CD4-positive, CD25-positive, alpha-beta regulatory T cell (primary cell): ENCODE measurements at regions not wholly inside any gene's neighbourhood (a gene's known extent, or its start where the extent isn't known, plus 50 kb on each side); places are given as distances from the start of the nearest gene placed in this dataset.
"Not testable (repeated sequence)": the region's sequence is repeated elsewhere in the genome, so short reads cannot be mapped to it uniquely, and the experiment has no call there.

ENCODE experiments used
- ATAC-seq, 2 donors: fragments of 150-1000 bp; cut with Tn5 transposase; one replicate each; pipeline ENCODE4 v1.10.0; 2021; ENCODE audit warnings: low read depth in 2 of 2, moderate number of reproducible peaks in 2 of 2, moderate library complexity in 1 of 2
- DNase-seq, 3 donors: peaks; one replicate each; pipeline versions ENCODE4 v3.0.0 to v3.0.0-alpha.2; 2012 to 2022; ENCODE audit warnings: mixed read lengths in 1 of 3
- H3K27ac ChIP-seq: one replicate; pipeline ENCODE4 v1.7.0; 2013; ENCODE audit warnings: mild to moderate bottlenecking, low read length; ENCODE audit not compliant: insufficient read depth, poor library complexity, severe bottlenecking
- H3K27me3 ChIP-seq: one replicate; pipeline ENCODE4 v1.7.0; 2013; ENCODE audit warnings: low read length; ENCODE audit not compliant: control insufficient read depth, insufficient read depth
- H3K36me3 ChIP-seq: one replicate; pipeline ENCODE4 v1.7.0; 2013; ENCODE audit warnings: mild to moderate bottlenecking, low read length, moderate library complexity; ENCODE audit not compliant: control insufficient read depth, insufficient read depth
- H3K4me1 ChIP-seq: 2 replicates; pipeline ENCODE4 v1.7.0; 2013; ENCODE audit warnings: mild to moderate bottlenecking, low read length; ENCODE audit not compliant: insufficient read depth, control insufficient read depth, poor library complexity, severe bottlenecking
- H3K4me3 ChIP-seq: one replicate; pipeline ENCODE4 v1.7.0; 2013; ENCODE audit warnings: low read depth, mild to moderate bottlenecking, low read length, moderate library complexity
- H3K9me3 ChIP-seq, 2 experiments: 1 replicate in 1 of 2; 2 replicates in 1 of 2; pipeline ENCODE4 v1.7.0; 2013; ENCODE audit warnings: low read length in 2 of 2, mild to moderate bottlenecking in 1 of 2, moderate library complexity in 1 of 2; ENCODE audit not compliant: control insufficient read depth in 2 of 2
- H3K27ac Mint-ChIP-seq, 3 donors: one replicate each; pipeline ENCODE4 v1.8.0; 2020 to 2022; ENCODE audit warnings: mild to moderate bottlenecking in 3 of 3, mixed read lengths in 3 of 3, moderate library complexity in 2 of 3
- H3K27me3 Mint-ChIP-seq: one replicate; pipeline ENCODE4 v1.8.0; 2022; ENCODE audit warnings: mild to moderate bottlenecking, mixed read lengths
- H3K36me3 Mint-ChIP-seq: one replicate; pipeline ENCODE4 v1.8.0; 2020; ENCODE audit warnings: mixed read lengths
- H3K4me1 Mint-ChIP-seq, 4 donors: one replicate each; pipeline ENCODE4 v1.8.0; 2020 to 2022; ENCODE audit warnings: mixed read lengths in 4 of 4, mild to moderate bottlenecking in 1 of 4
- H3K4me3 Mint-ChIP-seq, 4 donors: one replicate each; pipeline ENCODE4 v1.8.0; 2020 to 2022; ENCODE audit warnings: mild to moderate bottlenecking in 4 of 4, mixed read lengths in 4 of 4, moderate library complexity in 3 of 4
- H3K9me3 Mint-ChIP-seq, 7 donors: one replicate each; pipeline ENCODE4 v1.8.0; 2020 to 2022; ENCODE audit warnings: mixed read lengths in 7 of 7, mild to moderate bottlenecking in 3 of 7, moderate library complexity in 2 of 7

GRCh38 chr3:184502123-184502667, 59.4 kb upstream of the EPHB3 start:
- no peaks in the 10 kb centered on the region for H3K9me3 ChIP-seq
- ATAC-seq (no peak), DNase-seq (no peak)
- H3K36me3 ChIP-seq = no peaks in the 10 kb centered on the region
- Mint-ChIP-seq H3K4me1 (no peaks in the 10 kb centered on the region), H3K27me3 (peaks cover 24% of the 10 kb centered on the region), H3K9me3 (peaks cover 0 to 4% (median 0%) of the 10 kb centered on the region in 7 donors), H3K4me3 (no peak overlapping the region), H3K36me3 (no peaks in the 10 kb centered on the region), H3K27ac (no peak overlapping the region)
- H3K27me3 ChIP-seq = peaks cover 4% of the 10 kb centered on the region
- H3K4me3 ChIP-seq = no peak overlapping the region
- no peak overlapping the region for H3K27ac ChIP-seq
- H3K4me1 ChIP-seq = no peaks in the 10 kb centered on the region

GRCh38 chr3:184502841-184503240, 58.7 kb upstream of the EPHB3 start:
- not testable (repeated sequence) for H3K36me3 Mint-ChIP-seq, ATAC-seq

GRCh38 chr3:184503647-184504046, 57.9 kb upstream of the EPHB3 start:
- H3K27me3 ChIP-seq = peaks cover 4% of the 10 kb centered on the region
- no peak overlapping the region for H3K27ac Mint-ChIP-seq
- peaks cover 24% of the 10 kb centered on the region for H3K27me3 Mint-ChIP-seq
- H3K36me3 Mint-ChIP-seq = no peaks in the 10 kb centered on the region
- ATAC-seq (no peak), DNase-seq (no peak)
- H3K4me1 Mint-ChIP-seq = no peaks in the 10 kb centered on the region
- no peak overlapping the region for H3K27ac ChIP-seq
- peaks cover 0 to 4% (median 0%) of the 10 kb centered on the region in 7 donors for H3K9me3 Mint-ChIP-seq
- H3K4me3 ChIP-seq = no peak overlapping the region
- H3K9me3 ChIP-seq = no peaks in the 10 kb centered on the region
- H3K4me3 Mint-ChIP-seq = no peak overlapping the region
- H3K36me3 ChIP-seq = no peaks in the 10 kb centered on the region
- H3K4me1 ChIP-seq = no peaks in the 10 kb centered on the region

More at GRCh38 chr3:184502841-184503240, 58.7 kb upstream of the EPHB3 start:
- H3K27ac ChIP-seq, DNase-seq, H3K4me1 ChIP-seq, H3K4me3 ChIP-seq, H3K27ac Mint-ChIP-seq, H3K4me3 Mint-ChIP-seq, H3K4me1 Mint-ChIP-seq, H3K9me3 Mint-ChIP-seq, H3K36me3 ChIP-seq, H3K27me3 ChIP-seq, H3K9me3 ChIP-seq: not testable (repeated sequence)
- H3K27me3 Mint-ChIP-seq = peaks cover 22% of the 10 kb centered on the region

- Mint-ChIP-seq H3K4me3 (no peak overlapping the region), H3K4me1 (no peaks in the 10 kb centered on the region), H3K27ac (no peak overlapping the region), H3K36me3 (no peaks in the 10 kb centered on the region), H3K9me3 (peaks cover 0 to 4% (median 0%) of the 10 kb centered on the region in 7 donors), H3K27me3 (peaks cover 24% of the 10 kb centered on the region)
- no peak for ATAC-seq
- no peak for DNase-seq
- H3K36me3 ChIP-seq = no peaks in the 10 kb centered on the region
- H3K4me3 ChIP-seq = no peak overlapping the region
- H3K27me3 ChIP-seq = peaks cover 4% of the 10 kb centered on the region
- H3K27ac ChIP-seq = no peak overlapping the region
- no peaks in the 10 kb centered on the region for H3K4me1 ChIP-seq
- H3K9me3 ChIP-seq = no peaks in the 10 kb centered on the region
Measured at GRCh38 chr3:184505076-184505878, 56.3 kb upstream of the EPHB3 start.

- Mint-ChIP-seq H3K4me3 (no peak overlapping the region), H3K36me3 (no peaks in the 10 kb centered on the region), H3K27me3 (peaks cover 26% of the 10 kb centered on the region), H3K4me1 (no peaks in the 10 kb centered on the region), H3K27ac (no peak overlapping the region), H3K9me3 (peaks cover 0 to 4% (median under 1%) of the 10 kb centered on the region in 7 donors)
- H3K36me3 ChIP-seq = no peaks in the 10 kb centered on the region
- H3K27me3 ChIP-seq = peaks cover 4% of the 10 kb centered on the region
- ATAC-seq (no peak), DNase-seq (no peak)
- H3K9me3 ChIP-seq = no peaks in the 10 kb centered on the region
- no peaks in the 10 kb centered on the region for H3K4me1 ChIP-seq
- no peak overlapping the region for H3K27ac ChIP-seq
- no peak overlapping the region for H3K4me3 ChIP-seq
Measured at GRCh38 chr3:184506561-184506991, 55.0 kb upstream of the EPHB3 start.

- Mint-ChIP-seq H3K4me3 (no peak overlapping the region), H3K27ac (no peak overlapping the region), H3K4me1 (peaks cover 0 to 7% (median under 1%) of the 10 kb centered on the region in 4 donors), H3K27me3 (peaks cover 49% of the 10 kb centered on the region), H3K9me3 (peaks cover 0 to 6% (median 0%) of the 10 kb centered on the region in 7 donors), H3K36me3 (no peaks in the 10 kb centered on the region)
- Histone ChIP-seq H3K4me1 (peaks cover 8% of the 10 kb centered on the region), H3K27ac (no peak overlapping the region), H3K9me3 (no peaks in the 10 kb centered on the region), H3K27me3 (peaks cover 20% of the 10 kb centered on the region), H3K4me3 (no peak overlapping the region), H3K36me3 (no peaks in the 10 kb centered on the region)
- ATAC-seq (no peak), DNase-seq (no peak)
Measured at GRCh38 chr3:184508938-184509337, 52.6 kb upstream of the EPHB3 start.

GRCh38 chr3:184511741-184512140, 49.8 kb upstream of the EPHB3 start:
- Mint-ChIP-seq H3K27ac (no peak overlapping the region), H3K27me3 (peaks cover 68% of the 10 kb centered on the region), H3K9me3 (peaks cover 0 to 7% (median 0%) of the 10 kb centered on the region in 7 donors), H3K4me3 (no peak overlapping the region), H3K36me3 (no peaks in the 10 kb centered on the region), H3K4me1 (peaks cover 0 to 10% (median 1%) of the 10 kb centered on the region in 4 donors)
- H3K27ac ChIP-seq = no peak overlapping the region
- H3K4me3 ChIP-seq = no peak overlapping the region
- no peak for ATAC-seq
- H3K27me3 ChIP-seq = peaks cover 27% of the 10 kb centered on the region
- H3K36me3 ChIP-seq = no peaks in the 10 kb centered on the region
- H3K4me1 ChIP-seq = peaks cover 10% of the 10 kb centered on the region
- no peaks in the 10 kb centered on the region for H3K9me3 ChIP-seq
- no peak for DNase-seq
